Activated CD4-positive, alpha-beta T cell treated with anti-CD3 and anti-CD28 coated beads, Interleukin-2, amount 50 U/mL, for 48 hours (primary cell): ENCODE measurements at regions not wholly inside any gene's neighbourhood (a gene's known extent, or its start where the extent isn't known, plus 50 kb on each side); places are given as distances from the start of the nearest gene placed in this dataset.

Experiments
- DNase-seq, 2 experiments: peaks; one replicate each; pipeline ENCODE4 v3.0.0-alpha.2; 2020

DNA sequence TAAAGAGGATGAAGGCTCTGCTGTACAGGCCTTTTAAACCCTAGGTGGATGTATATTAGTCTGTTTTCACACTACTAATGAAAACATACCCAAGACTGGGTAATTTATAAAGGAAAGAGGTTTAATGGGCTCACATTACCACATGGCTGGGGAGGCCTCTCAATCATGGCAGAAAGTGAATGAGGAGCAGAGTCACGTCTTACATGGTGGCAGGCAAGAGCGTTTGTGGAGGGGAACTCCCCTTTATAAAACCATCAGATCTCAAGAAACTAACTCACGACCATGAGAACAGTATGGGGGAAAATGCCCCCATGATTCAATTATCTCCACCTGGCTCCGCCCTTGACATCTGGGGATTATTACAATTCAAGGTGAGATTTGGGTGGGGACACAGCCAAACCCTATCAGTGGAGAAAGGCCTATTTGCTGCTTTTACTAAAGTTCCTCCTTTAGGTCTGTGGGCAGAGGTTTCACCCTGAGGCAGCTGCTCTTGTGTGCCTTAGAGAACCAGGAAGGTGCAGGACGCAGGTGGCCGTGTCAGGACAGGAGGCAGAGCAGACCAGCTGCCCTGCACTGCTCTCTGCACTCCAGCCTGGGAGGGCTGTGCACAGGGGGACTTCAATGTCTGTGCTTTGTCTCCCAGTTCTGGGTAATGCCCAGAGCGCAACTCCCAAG, 178.8 kb upstream of the HDAC4 start:
- no peak for DNase-seq

- DNase-seq: no peak
Measured at GRCh38 chr2:239579081-239579480, 178.3 kb upstream of the HDAC4 start.

- DNase-seq: no peak
Measured at GRCh38 chr2:239578381-239578780, 177.6 kb upstream of the HDAC4 start.

- no peak for DNase-seq
Measured at GRCh38 chr2:239577935-239578334, 177.1 kb upstream of the HDAC4 start.

- no peak for DNase-seq
Measured at GRCh38 chr2:239576784-239577685, 176.2 kb upstream of the HDAC4 start.

GRCh38 chr2:239575931-239576445, 175.2 kb upstream of the HDAC4 start:
- DNase-seq: no peak

- no peak for DNase-seq
Measured at GRCh38 chr2:239574434-239575156, 173.8 kb upstream of the HDAC4 start.

DNA sequence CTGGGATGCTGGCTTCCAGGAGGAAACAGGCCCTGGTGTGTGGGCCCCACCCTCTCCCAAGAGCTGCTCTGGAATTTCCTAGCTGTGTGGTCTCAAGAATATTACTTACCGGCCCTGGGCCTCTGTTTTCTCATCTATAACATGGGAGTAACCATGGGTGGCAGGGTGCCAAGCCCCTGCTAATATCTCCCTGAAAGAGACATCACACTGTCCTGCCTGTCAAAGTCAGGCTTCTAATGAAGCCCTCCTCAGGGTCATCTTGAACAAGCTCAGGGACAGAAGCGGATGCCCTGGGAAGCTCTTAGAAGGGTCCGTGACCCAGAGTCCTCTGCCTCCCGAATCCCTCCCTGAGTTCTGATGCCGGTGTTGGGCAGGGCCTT, 173.2 kb upstream of the HDAC4 start:
- DNase-seq: no peak

DNA sequence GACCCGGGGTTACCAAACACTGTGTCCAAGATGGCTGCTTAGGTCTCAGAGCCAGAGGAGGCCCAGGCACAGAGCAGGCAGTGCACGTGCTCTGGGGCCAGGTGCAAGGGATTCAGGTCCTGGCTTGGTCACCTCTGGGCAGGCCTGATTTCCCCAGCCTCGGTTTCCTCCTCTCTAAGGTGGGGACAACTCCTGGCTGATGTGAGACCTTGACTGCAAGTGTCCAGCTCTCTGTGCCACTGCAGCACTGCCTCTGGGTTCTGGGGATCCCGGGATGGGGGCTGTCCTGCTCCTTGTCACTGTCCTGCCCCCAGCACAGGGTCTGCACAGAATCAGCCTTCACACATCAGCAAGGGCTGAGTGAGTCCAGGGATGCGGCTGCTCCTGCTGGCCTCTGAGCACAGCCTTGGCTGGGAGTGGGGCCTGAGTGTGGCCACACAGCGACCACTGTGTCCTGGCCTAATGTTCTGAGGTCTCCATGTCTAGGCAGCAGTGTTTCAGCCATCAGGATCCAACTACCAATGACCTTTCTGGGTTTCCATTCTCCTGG, 170.2 kb upstream of the HDAC4 start:
- no peak for DNase-seq

DNA sequence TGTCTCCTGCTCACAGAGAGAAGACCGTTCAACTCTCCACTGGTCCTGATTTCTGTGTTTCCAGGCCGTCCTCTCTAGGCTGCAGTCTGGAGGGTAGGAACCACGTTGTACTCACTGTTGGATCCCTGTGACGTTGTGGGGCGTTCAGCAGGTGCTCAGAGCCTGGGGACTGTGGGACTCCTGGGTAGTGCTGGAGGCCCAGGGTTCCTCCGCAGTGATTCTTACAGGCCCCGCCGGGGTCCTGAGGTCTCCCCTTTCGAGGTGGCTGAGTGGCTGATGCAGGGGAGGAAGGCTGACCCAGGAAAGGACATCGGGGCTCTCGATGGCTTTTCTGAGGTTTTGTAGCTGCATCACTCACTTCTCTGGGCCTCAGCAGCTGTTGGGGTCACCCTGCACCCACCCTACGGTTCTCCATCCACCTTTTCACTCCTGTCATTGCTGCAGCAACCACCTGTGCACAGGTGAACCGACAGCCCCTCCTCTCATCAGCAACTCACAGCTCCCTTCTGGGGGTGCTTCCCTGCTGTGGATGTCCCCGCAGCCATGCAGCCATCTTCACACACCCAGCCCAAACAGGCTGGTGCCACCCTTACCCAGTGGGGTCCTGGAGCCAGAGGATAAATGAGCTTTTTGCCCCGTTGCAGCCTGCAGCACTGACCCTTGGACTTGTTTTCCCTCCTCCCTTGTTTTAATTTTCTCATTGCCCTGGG, 169.6 kb upstream of the HDAC4 start:
- DNase-seq: no peak

DNA sequence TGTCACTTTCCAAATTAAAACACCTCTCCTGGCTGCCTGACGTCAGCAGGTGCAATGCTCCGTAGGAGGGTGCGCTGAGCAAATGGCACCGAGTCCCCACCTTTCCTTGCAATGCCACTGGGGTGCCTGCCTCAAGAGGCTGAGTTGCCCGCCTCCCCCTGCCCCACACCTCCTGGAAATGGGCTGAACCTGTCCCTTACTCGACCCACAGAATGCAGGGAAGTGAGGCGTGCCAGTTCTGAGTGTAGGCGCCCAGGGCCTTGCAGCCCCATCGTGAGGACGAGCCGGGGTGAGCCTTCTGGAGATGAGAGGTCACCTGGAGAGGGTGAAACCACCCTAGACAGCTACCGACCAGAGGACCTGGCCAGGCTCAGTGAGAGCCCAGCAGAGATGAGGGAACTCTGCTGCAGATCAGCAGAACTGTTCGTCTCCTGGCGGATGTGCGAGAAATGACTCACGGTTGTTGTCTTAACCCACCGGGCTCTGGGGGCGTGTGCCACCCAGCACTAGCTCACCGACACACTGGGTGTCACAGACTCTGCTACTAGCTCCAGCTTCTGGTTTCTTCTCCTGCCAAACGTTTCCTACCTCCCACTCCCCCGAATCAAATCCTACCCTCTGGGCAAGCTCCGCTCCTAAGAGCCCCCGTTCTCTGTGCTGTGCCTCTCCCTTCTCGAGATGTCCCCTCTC, 168.7 kb upstream of the HDAC4 start:
- peak in 1 of 2 experiments; percentile 10 for DNase-seq

GRCh38 chr2:239568601-239569000, 167.8 kb upstream of the HDAC4 start:
- no peak for DNase-seq

DNA sequence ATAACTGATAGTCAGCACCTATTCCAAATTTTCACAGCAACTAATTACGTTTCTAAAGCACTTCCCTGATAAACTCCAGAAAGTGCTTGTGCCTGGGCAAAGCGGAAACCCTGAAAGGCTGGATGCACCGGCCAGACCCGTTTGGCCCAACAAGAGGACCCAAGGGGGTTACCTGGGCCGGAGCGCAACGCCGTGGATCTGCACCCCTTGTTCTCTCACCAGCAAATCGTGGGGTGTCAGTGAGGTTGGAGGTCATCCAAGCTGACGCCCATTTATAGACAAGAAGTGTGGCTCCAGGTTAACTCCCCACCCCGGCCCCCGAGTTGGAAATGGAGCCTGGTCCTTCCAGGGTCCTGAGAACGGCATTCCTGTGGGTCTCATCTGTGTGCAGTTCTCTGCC, 167.0 kb upstream of the HDAC4 start:
- DNase-seq: no peak

- DNase-seq: no peak
Measured at GRCh38 chr2:239566995-239567568, 166.3 kb upstream of the HDAC4 start.

DNA sequence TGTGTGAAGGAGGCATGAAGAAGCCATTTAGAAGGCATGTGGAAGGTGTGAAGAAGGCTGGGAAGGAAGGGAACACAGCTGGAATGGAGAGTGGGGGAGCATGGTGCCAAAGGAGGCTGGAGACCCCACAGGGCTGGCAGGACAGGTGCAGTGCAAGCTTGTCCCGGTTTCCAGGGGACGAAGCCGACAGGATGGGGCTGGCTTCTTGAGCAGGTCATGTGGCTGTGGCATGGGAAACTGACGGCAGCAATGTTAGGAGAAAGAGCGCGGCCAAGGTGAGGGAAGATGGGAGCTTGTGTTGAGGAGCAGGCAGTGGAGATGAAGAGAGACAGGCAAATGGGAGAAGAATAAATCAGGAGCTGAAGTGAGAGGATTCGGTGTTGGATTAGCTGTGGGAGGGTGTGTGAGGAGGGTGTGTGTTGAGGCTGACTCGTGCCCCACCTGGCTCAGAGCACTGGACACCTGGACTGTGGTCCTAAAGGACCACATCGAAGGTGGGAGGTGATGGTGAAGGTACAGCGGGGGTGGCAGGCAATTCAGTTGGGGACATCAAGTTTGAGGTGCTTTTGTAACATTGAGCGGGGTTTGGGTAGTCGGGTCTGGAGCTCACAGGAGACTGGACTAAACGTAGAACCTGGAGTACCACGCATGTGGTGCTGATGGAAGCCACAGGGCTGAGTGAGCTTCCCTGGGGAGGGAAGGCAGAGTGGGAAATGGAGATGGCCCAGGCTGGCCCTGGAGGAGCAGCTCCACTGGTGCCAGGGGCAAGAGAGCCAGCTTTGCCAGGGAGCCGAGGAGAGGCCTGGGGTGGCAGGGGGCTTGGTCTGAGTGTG, 165.6 kb upstream of the HDAC4 start:
- no peak for DNase-seq

GRCh38 chr2:239564587-239564986, 163.8 kb upstream of the HDAC4 start:
- no peak for DNase-seq

- DNase-seq: no peak
Measured at GRCh38 chr2:239563561-239563960, 162.7 kb upstream of the HDAC4 start.

- no peak for DNase-seq
Measured at GRCh38 chr2:239561446-239562001, 160.7 kb upstream of the HDAC4 start.

DNA sequence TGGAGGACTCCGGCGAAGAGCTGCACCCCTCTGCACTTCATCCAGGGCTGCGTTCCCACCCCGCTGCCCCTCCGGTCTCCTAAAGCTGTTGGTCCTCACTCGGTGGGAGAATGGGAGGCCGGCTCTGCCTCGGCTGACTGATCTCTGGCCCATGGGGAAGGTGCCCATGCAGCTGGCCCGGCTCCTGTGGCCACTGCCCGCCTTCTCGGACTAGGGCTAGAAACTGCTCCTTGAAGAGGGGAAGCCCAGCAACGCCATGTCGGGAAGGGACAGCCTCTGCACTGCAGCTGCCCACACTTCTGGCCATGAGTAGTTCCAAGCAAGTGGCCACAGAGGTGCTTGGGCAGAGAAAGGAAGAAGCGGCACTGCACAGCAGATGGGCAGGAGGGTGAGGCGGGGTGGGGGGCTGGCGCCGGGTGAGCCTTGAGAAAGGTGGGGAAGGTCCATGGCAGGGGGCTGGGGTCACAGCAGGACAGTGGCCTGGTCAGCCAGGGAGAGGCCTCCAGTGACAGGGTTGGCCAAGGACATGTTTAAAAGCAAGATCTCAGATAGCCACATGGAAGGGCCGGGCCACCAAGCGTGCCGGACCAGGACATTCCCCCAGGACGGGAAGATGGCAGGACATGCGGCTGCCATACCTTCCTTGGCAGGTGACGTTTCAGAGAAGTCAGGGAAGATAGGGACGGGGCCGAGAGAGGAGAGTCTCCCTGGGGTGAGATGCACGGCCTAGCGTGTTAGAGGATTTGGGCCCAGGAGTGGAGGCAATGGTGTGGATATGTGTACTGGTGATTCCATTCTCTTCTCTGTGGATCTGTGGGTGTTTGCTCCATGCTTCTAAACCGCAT, 158.8 kb upstream of the HDAC4 start:
- DNase-seq: no peak
